Tibial nerve (tissue), 4 donors: ENCODE measurements at regions not wholly inside any gene's neighbourhood (a gene's known extent, or its start where the extent isn't known, plus 50 kb on each side); places are given as distances from the start of the nearest gene placed in this dataset.

ENCODE experiments used
- CTCF ChIP-seq, 5 experiments: fragments of 200-600 bp in 3 of 5; fragments of 450-650 bp in 2 of 5; sonication (generic) in 3 of 5; IDR thresholded peaks; one replicate each; pipeline ENCODE4 v1.5.1; 2016 to 2019; ENCODE audit warnings: antibody characterized with exemption in 5 of 5, mild to moderate bottlenecking in 3 of 5, moderate library complexity in 2 of 5
- EP300 ChIP-seq, 2 donors: sonication (generic); formaldehyde crosslinking; IDR thresholded peaks; one replicate each; pipeline ENCODE4 v1.6.1; 2017; ENCODE audit warnings: antibody characterized with exemption in 2 of 2, mild to moderate bottlenecking in 1 of 2
- POLR2A ChIP-seq, 2 donors: fragments of 450-650 bp; IDR thresholded peaks; one replicate each; pipeline ENCODE4 v1.6.1; 2017; ENCODE audit warnings: antibody characterized with exemption in 2 of 2, mild to moderate bottlenecking in 2 of 2, moderate library complexity in 2 of 2

GRCh38 chr2:146917431-146918042 lies 927.3 kb upstream of the ACVR2A start:
- TF ChIP-seq CTCF (IDR thresholded peaks at IDR 0.05) = no peak
- TF ChIP-seq POLR2A (IDR thresholded peaks at IDR 0.05) = no peak
- TF ChIP-seq EP300 (IDR thresholded peaks at IDR 0.05) = no peak
